GM18867 (cell line): ENCODE measurements at regions not wholly inside any gene's neighbourhood (a gene's known extent, or its start where the extent isn't known, plus 50 kb on each side); places are given as distances from the start of the nearest gene placed in this dataset.

Source experiments
- ATAC-seq: cut with Tn5 transposase; IDR thresholded peaks from one replicate; pipeline ENCODE4 v1.9.1; 2021; ENCODE audit warnings: mild to moderate bottlenecking, moderate library complexity; ENCODE audit not compliant: unreplicated experiment

DNA sequence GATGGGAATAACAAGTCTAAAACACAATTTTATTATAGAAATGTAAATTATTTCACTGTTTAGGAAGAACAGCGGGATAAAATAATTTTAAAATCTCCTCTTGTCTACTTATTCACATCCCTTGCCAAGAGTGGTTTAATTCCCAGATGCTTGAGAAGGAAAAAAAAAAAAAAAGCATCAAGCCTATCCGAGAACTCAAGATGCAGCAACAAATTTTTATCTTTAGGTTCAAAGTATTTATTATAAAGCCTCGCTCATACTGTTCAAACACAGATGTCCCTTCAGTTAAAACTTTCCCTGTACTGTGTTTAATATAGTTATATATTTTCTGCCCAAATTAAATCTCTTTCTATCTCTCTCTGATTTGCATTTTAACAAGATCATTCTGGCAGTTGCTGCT lies 1615.8 kb downstream of the PLA2G4A start:
- ATAC-seq: no peak

- ATAC-seq: no peak
These were observed 1634.1 kb downstream of the PLA2G4A start for GRCh38 chr1:188462837-188463236.

GRCh38 chr1:188463919-188464318 lies 1635.2 kb downstream of the PLA2G4A start:
- no peak for ATAC-seq

DNA sequence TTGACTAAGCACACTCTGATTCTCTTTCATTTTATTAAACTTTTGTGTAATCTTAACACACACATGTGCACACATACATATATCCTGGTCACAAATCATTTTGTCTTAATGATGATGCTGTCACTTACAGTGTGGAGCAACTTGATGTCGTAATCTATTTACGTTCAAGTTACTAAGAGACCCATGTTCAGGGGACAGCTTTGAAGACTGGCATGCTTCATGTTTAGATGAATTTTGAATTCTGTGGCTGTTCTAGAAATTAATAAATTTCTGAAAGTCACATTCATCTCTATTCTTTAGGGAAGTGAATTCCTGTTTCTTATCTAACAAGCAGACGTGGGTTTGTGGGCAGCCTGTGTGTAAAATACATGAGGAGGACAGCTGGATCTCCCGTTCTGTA lies 1637.8 kb downstream of the PLA2G4A start:
- no peak for ATAC-seq

- no peak for ATAC-seq
These were observed 1647.9 kb downstream of the PLA2G4A start for GRCh38 chr1:188476606-188477005.

DNA sequence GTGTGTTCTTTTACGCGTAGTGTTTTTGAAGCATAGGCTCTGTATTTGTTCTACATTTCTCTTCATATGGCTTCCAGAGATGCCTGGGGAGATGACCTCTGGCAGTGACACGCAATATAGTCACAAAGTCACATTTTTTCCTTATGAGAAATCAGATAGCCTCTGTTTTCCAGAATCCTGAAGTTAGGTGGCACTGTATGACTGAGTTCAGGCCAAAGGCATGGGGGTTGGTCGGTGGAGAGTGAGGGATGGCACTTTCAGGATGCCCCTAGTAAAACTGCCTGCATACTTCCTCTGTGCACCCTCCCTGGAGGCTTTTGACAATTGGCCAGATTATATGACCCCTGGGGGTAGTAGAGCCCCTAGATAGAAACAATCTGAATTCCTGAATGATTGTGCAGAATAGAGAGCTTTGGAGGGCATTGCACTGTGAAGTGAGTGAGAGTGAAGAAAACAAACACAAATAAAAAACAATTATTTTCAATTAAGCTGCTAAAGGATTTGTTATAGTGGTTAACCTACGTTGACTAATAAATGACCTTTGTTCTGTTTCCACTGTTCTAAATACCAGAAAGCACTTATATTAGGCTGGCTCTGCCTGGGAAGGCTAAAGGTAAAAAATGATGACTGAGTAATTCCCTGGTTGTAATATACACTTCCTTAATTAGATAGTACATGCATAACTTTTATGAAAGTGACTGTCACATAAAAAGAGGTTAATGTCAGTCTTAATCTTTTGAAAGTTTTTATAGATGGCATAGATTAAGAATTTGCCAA lies 1660.8 kb downstream of the PLA2G4A start:
- ATAC-seq: no peak

DNA sequence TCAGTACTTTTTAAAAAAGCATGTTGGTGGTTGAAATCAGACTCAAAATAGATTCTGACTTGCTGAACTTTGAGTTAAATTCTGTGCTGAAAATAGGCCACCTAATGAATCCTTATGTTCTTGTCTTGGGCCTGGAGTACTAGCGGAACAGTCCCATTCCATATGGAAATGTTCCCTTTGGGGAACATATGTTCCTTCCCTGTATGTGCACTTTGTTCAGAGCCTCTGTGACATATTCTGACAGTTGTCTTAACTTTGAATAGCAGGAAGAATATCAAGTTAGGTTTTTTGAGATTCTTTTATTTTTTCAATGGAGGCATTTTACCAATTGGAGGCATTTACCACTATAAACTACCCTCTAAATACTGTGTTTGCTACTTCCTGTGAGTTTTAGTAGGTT lies 1667.8 kb downstream of the PLA2G4A start:
- no peak for ATAC-seq

- ATAC-seq: no peak
These were observed 1668.3 kb downstream of the PLA2G4A start for GRCh38 chr1:188497020-188497419.

GRCh38 chr1:188499690-188500089 lies 1670.9 kb downstream of the PLA2G4A start:
- ATAC-seq: no peak

- no peak for ATAC-seq
These were observed 1686.2 kb downstream of the PLA2G4A start for GRCh38 chr1:188514917-188515316.

DNA sequence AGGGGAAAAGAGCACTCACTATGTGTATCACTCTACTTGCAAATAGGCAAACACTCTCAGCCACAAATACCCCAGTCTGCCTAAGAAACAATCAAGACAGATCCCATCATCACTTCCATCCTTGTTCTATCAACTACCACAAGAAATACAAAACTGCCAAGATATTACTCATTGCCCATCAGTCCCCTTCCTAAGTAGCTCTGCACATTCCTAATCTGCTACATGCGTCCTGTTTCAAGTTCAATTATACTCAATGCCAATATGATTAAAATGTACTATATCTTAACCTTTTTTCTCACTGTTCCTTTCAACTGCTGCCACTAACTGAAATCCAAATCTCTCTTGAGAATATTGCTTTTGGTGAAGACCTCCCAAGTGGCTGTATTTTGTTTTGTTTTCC lies 1688.4 kb downstream of the PLA2G4A start:
- no peak for ATAC-seq

GRCh38 chr1:188551176-188551575 lies 1722.4 kb downstream of the PLA2G4A start:
- no peak for ATAC-seq

GRCh38 chr1:188557053-188557452 lies 1728.3 kb downstream of the PLA2G4A start:
- ATAC-seq: no peak

- ATAC-seq: no peak
These were observed 1754.3 kb downstream of the PLA2G4A start for GRCh38 chr1:188582911-188583532.

DNA sequence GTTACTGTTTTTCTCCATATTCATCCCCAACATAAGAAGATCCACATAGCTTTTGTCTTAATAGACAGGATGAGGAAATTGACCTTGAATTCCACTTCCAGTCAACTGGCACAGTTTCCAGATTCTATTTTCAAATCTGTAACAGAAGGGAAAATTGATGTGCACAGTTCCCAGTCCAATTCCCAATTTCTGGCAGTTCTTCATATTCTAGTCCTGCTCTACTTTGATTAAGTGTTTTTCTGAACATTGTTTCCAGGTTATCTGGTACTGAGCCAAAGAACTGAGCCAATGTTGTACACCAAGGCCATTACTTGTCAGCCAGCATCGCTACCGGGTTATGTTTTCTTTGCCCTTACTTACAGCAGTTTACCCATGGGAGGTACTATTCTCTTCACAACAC lies 1755.4 kb downstream of the PLA2G4A start:
- no peak for ATAC-seq

DNA sequence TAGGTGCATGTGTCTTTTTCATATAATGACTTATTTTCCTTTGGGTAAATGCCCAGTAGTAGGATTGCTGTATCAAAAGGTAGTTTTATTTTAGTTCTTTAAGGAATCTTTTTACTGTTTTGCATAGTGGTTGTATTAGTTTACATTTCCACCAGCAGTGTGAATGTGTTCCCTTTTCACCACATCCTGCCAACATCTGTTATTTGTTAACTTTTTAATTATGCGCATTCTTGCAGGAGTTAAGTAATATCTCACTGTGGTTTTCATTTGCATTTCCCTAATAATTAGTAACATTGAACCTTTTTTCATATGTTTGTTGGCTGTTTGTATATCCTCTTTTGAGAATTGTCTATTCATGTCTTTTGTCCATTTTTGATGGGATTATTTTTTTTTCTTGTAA lies 1761.9 kb downstream of the PLA2G4A start:
- no peak for ATAC-seq

DNA sequence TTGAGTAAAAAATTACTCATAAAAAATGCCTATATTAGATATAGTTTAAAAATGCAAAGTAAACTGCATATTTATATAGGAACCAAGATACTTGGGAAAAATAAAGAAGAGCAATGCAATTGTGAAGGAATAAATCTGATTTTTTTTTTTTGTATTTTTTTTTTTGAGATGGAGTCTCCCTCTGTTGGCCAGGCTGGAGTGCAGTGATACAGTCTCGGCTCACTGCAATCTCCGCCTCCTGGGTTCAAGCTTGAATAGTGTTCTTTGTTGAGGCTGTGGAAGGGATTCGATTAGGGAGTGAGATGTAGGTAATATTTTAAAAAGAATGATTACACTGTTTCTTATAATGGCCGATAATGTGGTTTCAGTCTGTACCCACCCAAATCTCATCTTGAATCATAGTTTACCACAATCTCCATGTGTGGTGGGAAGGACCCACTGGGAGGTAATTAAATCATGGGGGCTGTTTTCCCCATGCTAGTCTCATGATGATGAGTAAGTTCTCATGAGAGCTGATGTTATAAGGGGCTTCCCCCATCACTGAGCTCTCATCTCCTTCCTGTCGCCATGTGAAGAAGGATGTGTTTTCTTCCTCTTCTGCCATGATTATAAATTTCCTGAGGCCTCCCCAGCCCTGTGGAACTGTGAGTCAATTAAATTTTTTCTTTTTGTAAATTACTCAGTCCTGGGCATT lies 1765.9 kb downstream of the PLA2G4A start:
- ATAC-seq: no peak

DNA sequence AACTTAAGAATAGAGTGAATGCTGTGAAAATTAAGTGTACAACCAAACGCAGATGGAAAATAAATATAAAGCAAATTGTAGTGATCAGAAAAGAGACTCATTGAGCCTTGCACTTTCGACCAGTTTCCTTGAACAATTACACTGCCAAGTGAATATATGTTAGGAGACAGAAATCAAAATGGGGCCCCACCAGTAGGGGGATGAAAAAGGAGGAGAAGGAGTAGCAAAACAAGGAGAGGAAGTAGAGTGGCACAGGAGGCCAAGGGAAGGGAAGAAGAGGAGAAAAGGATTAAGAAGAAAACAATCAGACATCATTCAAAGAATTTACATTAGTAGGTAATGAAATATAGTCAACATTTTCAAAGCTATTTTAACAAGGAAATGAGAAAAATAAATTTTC lies 1770.6 kb downstream of the PLA2G4A start:
- no peak for ATAC-seq

DNA sequence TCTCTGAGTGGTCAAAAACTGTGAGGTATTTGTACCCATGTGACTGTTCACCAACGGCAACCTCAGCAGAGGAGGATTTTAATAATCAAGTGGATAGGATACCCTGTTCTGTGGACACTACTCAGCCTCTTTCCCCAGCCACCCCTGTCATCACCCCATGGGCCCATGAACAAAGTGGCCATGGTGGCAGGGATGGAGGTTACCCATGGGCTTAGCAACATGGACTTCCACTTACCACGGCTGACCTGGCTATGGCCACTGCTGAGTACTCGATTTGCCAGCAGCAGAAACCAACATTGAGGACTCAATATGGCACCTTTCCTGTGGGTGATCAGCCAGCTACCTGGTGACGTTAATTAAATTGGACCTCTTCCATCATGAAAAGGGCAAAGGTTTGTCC lies 1782.7 kb downstream of the PLA2G4A start:
- ATAC-seq: no peak

DNA sequence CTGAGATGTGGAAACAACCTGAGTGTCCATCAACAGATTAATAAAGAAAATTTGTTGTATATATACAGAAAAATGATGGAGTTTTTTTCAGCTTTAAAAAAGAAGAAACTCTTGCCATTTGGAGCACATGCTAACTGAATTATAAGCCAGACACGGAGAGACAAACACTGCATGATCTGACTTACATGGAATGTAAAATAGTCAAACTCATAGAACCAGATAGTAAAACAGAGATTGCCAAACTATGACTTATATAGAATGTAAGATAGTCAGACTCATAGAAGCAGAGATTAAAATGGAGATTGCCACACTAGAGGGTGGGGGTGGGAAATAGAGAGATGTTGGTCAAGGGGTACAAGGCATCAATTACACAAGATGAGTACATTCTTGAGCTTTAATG lies 1786.6 kb downstream of the PLA2G4A start:
- no peak for ATAC-seq

GRCh38 chr1:188620236-188620635 lies 1791.5 kb downstream of the PLA2G4A start:
- ATAC-seq: no peak

GRCh38 chr1:188641566-188642211 lies 1812.9 kb downstream of the PLA2G4A start:
- no peak for ATAC-seq
